AG09309 (cell line): ENCODE measurements at regions not wholly inside any gene's neighbourhood (a gene's known extent, or its start where the extent isn't known, plus 50 kb on each side); places are given as distances from the start of the nearest gene placed in this dataset.

Source experiments
- DNase-seq: peaks from one replicate; pipeline ENCODE4 v3.0.0-alpha.2; 2010; ENCODE audit warnings: low read depth
- H3K4me3 ChIP-seq: 2 replicates; pipeline ENCODE4 v1.5.1; 2011; ENCODE audit warnings: mild to moderate bottlenecking, low read depth, low read length, moderate library complexity; ENCODE audit not compliant: control insufficient read depth
- CTCF ChIP-seq: IDR thresholded peaks from 2 replicates; pipeline ENCODE4 v1.5.1; 2011; ENCODE audit warnings: mild to moderate bottlenecking, low read depth, low read length, inconsistent platforms; ENCODE audit not compliant: insufficient read depth, control insufficient read depth; ENCODE audit errors: missing control alignments

- DNase-seq = no peak
- no peak overlapping the region for H3K4me3 ChIP-seq
- TF ChIP-seq CTCF = no peak
Measured at GRCh38 chr7:130949550-130949949, 215.5 kb upstream of the KLF14 start.

GRCh38 chr7:130950054-130950453, 216.0 kb upstream of the KLF14 start:
- no peak for DNase-seq
- H3K4me3 ChIP-seq = no peak overlapping the region
- no peak for TF ChIP-seq CTCF

DNA sequence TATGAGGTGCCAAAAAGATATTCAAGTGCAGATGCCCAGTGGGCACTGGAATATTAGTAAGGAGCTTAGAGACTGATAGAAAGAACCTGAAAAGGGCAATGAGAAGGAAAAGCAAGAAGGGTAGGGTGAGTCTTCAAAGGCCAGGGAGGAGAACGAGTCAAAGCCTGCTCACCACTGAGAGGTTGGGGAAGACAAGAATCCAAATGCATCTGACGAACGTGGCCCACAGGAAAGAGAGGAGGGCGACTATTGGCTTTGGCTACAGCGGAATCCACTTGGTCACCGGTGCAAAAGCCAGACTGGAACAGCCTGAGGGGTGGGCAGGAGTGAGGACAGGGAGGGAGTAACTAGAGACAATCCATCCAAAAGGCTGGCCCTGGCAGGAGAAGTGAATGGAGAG, 216.7 kb upstream of the KLF14 start:
- TF ChIP-seq CTCF = no peak
- no peak for DNase-seq
- H3K4me3 ChIP-seq = no peak overlapping the region

GRCh38 chr7:130951303-130951975, 217.4 kb upstream of the KLF14 start:
- H3K4me3 ChIP-seq = no peak overlapping the region
- TF ChIP-seq CTCF = no peak
- no peak for DNase-seq

GRCh38 chr7:130951976-130952876, 218.2 kb upstream of the KLF14 start:
- no peak for DNase-seq
- TF ChIP-seq CTCF = no peak
- no peak overlapping the region for H3K4me3 ChIP-seq

DNA sequence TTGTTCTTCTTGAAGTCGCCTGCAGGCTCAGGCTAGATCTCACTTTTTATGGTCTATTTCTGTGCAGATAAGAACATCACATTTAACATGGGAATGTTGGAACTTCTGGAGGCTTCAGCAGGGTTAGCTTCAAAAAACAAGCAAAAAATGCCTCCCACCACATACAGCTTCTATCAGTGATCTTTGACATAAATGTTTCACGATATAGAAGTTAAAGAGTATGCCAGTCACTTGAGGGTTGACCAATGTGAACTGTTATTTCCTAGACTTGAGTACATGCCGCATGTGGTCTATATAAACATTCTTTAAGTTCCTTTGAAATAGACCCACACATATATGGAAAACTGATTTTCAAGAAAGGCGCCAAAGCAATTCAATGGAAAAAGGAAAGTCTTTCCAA, 219.2 kb upstream of the KLF14 start:
- TF ChIP-seq CTCF = no peak
- H3K4me3 ChIP-seq = no peak overlapping the region
- DNase-seq = no peak
